Left lung (tissue), 4 donors: ENCODE measurements at regions not wholly inside any gene's neighbourhood (a gene's known extent, or its start where the extent isn't known, plus 50 kb on each side); places are given as distances from the start of the nearest gene placed in this dataset.
A peak's percentile ranks its signal among the peaks of the same experiment; 100 is the strongest.

Experiments used
- ATAC-seq: fragments of 200-7000 bp; cut with Tn5 transposase; one replicate; pipeline ENCODE4 v1.9.1; 2020; ENCODE audit warnings: moderate library complexity
- DNase-seq, 4 donors: peaks; one replicate each; pipeline ENCODE4 v3.0.0-alpha.2; 2013 to 2020
- H3K27ac ChIP-seq, 2 donors: fragments of 200-600 bp; sonication (generic) in 1 of 2; one replicate each; pipeline versions ENCODE4 v1.5.0 to v1.8.0; 2020 to 2021
- H3K27me3 ChIP-seq, 2 donors: fragments of 200-600 bp; sonication (generic) in 1 of 2; one replicate each; pipeline versions ENCODE4 v1.5.0 to v1.8.0; 2020 to 2021
- H3K36me3 ChIP-seq, 2 donors: fragments of 200-600 bp; sonication (generic) in 1 of 2; one replicate each; pipeline versions ENCODE4 v1.5.0 to v1.8.0; 2020 to 2021
- H3K4me1 ChIP-seq, 2 donors: fragments of 200-600 bp; one replicate each; pipeline ENCODE4 v1.8.0; 2021
- H3K4me3 ChIP-seq, 2 donors: fragments of 200-600 bp; sonication (generic) in 1 of 2; one replicate each; pipeline versions ENCODE4 v1.5.0 to v1.8.0; 2020 to 2021; ENCODE audit warnings: mild to moderate bottlenecking in 1 of 2
- H3K9me3 ChIP-seq, 2 donors: fragments of 200-600 bp; sonication (generic) in 1 of 2; one replicate each; pipeline versions ENCODE4 v1.5.0 to v1.8.0; 2020 to 2021
- CTCF ChIP-seq, 2 donors: fragments of 200-600 bp; sonication (generic) in 1 of 2; IDR thresholded peaks; one replicate each; pipeline versions ENCODE4 v1.5.0 to v1.8.0; 2021; ENCODE audit warnings: antibody characterized with exemption in 2 of 2
- intact Hi-C, 2 donors: fragments of 100-400 bp; cut with DNase I; formaldehyde crosslinking; loops; one replicate each; pipeline versions ENCODE4 v1.11.2 to v1.14.2; 2022
- donor health status: DM: no; HTN: yes; CAD: no.
- donor health status: DM: no; HTN: no; CAD: no.

- Histone ChIP-seq H3K4me3 (no peak overlapping the region), H3K27ac (no peak overlapping the region), H3K36me3 (no peaks in the 10 kb centered on the region), H3K9me3 (no peaks in the 10 kb centered on the region), H3K27me3 (peaks cover 10 to 96% of the 10 kb centered on the region in 2 donors), H3K4me1 (no peaks in the 10 kb centered on the region)
- intact Hi-C loops = no loop called here
- DNase-seq (peak in 1 of 4 donors; percentile 11), ATAC-seq (no peak)
- no peak for TF ChIP-seq CTCF (IDR thresholded peaks at IDR 0.05)
Observed at GRCh38 chr17:79482727-79483521, 127.9 kb downstream of the RBFOX3 start.

GRCh38 chr17:79479876-79480275 lies 131.0 kb downstream of the RBFOX3 start:
- TF ChIP-seq CTCF (IDR thresholded peaks at IDR 0.05) = no peak
- no peaks in the 10 kb centered on the region for H3K9me3 ChIP-seq
- no peak overlapping the region for H3K4me3 ChIP-seq
- intact Hi-C loops = no loop called here
- ATAC-seq = no peak
- no peak overlapping the region for H3K27ac ChIP-seq
- H3K4me1 ChIP-seq = no peaks in the 10 kb centered on the region
- no peaks in the 10 kb centered on the region for H3K36me3 ChIP-seq
- DNase-seq = peak in 1 of 4 donors; percentile 32
- H3K27me3 ChIP-seq = peaks cover 0 to 97% of the 10 kb centered on the region in 2 donors

- no peaks in the 10 kb centered on the region for H3K36me3 ChIP-seq
- no peak overlapping the region for H3K27ac ChIP-seq
- no peaks in the 10 kb centered on the region for H3K9me3 ChIP-seq
- no peaks in the 10 kb centered on the region for H3K4me1 ChIP-seq
- H3K27me3 ChIP-seq = peaks cover 0 to 97% of the 10 kb centered on the region in 2 donors
- intact Hi-C loops = no loop called here
- no peak overlapping the region for H3K4me3 ChIP-seq
- ATAC-seq (no peak), DNase-seq (peak in 1 of 4 donors; percentile 28)
- no peak for TF ChIP-seq CTCF (IDR thresholded peaks at IDR 0.05)
Observed at GRCh38 chr17:79478841-79479240, 132.0 kb downstream of the RBFOX3 start.

- peak in 1 of 4 donors; percentile 42 for DNase-seq
- H3K4me3 ChIP-seq = no peak overlapping the region
- no peaks in the 10 kb centered on the region for H3K4me1 ChIP-seq
- intact Hi-C loops = no loop called here
- no peak overlapping the region for H3K27ac ChIP-seq
- no peak for TF ChIP-seq CTCF (IDR thresholded peaks at IDR 0.05)
- H3K9me3 ChIP-seq = no peaks in the 10 kb centered on the region
- no peaks in the 10 kb centered on the region for H3K36me3 ChIP-seq
- peaks cover 0 to 97% of the 10 kb centered on the region in 2 donors for H3K27me3 ChIP-seq
- ATAC-seq = no peak
Observed at GRCh38 chr17:79478051-79478461, 132.8 kb downstream of the RBFOX3 start.

GRCh38 chr17:79476074-79476652 lies 134.7 kb downstream of the RBFOX3 start:
- H3K27me3 ChIP-seq = peaks cover 0 to 94% of the 10 kb centered on the region in 2 donors
- no peaks in the 10 kb centered on the region for H3K4me1 ChIP-seq
- H3K4me3 ChIP-seq = no peak overlapping the region
- H3K9me3 ChIP-seq = no peaks in the 10 kb centered on the region
- intact Hi-C loops = no loop called here
- TF ChIP-seq CTCF (IDR thresholded peaks at IDR 0.05) = no peak
- no peak for DNase-seq
- H3K36me3 ChIP-seq = no peaks in the 10 kb centered on the region
- ATAC-seq = no peak
- no peak overlapping the region for H3K27ac ChIP-seq
